Small intestine (tissue), 7 donors: ENCODE measurements at regions not wholly inside any gene's neighbourhood (a gene's known extent, or its start where the extent isn't known, plus 50 kb on each side); places are given as distances from the start of the nearest gene placed in this dataset.
A peak's percentile ranks its signal among the peaks of the same experiment; 100 is the strongest.

ENCODE experiments used
- DNase-seq, 2 donors: peaks; one replicate each; pipeline versions ENCODE4 v3.0.0 to v3.0.0-alpha.2; 2013
- FAIRE-seq: peaks from 2 replicates; lab custom pipeline; 2012; peaks lifted over from hg19 to GRCh38; lab: Jason Lieb, UNC
- H3K27ac ChIP-seq, 3 donors: one replicate each; pipeline ENCODE4 v1.5.1; 2013; ENCODE audit warnings: low read length in 2 of 3, mild to moderate bottlenecking in 2 of 3, control low read depth in 1 of 3, inconsistent platforms in 1 of 3, low read depth in 1 of 3, moderate library complexity in 1 of 3
- H3K27me3 ChIP-seq, 3 donors: one replicate each; pipeline ENCODE4 v1.6.1; 2013; ENCODE audit warnings: low read length in 3 of 3, inconsistent platforms in 1 of 3; ENCODE audit not compliant: control insufficient read depth in 3 of 3, insufficient read depth in 3 of 3
- H3K36me3 ChIP-seq, 3 donors: one replicate each; pipeline ENCODE4 v1.6.1; 2013; ENCODE audit warnings: low read length in 3 of 3, inconsistent platforms in 1 of 3, low read depth in 1 of 3, mild to moderate bottlenecking in 1 of 3, moderate library complexity in 1 of 3; ENCODE audit not compliant: control insufficient read depth in 3 of 3, insufficient read depth in 2 of 3
- H3K4me1 ChIP-seq, 3 donors: one replicate each; pipeline ENCODE4 v1.6.1; 2013; ENCODE audit warnings: low read length in 2 of 3, inconsistent platforms in 1 of 3, low read depth in 1 of 3, mild to moderate bottlenecking in 1 of 3, moderate library complexity in 1 of 3; ENCODE audit not compliant: control insufficient read depth in 3 of 3, insufficient read depth in 2 of 3
- H3K4me3 ChIP-seq, 3 donors: one replicate each; pipeline ENCODE4 v1.5.1; 2013; ENCODE audit warnings: low read length in 3 of 3, control low read depth in 1 of 3, inconsistent platforms in 1 of 3, low read depth in 1 of 3, mild to moderate bottlenecking in 1 of 3, moderate library complexity in 1 of 3
- H3K9me3 ChIP-seq, 2 donors: one replicate each; pipeline ENCODE4 v1.6.1; 2013; ENCODE audit warnings: low read depth in 1 of 2, low read length in 1 of 2; ENCODE audit not compliant: control insufficient read depth in 2 of 2, insufficient read depth in 1 of 2
- WGBS, 3 donors: extraction: QIAGEN DNeasy Blood & Tissue Kit; methylation state at CpG; one replicate each; pipeline ENCODE4 v1.1.7; 2013; 5-methylcytosine and 5-hydroxymethylcytosine counted together
- donor health status: healthy with polysubstance abuse.
- donor health status: control.
- donor health status: control.
- donor health status: Bipolar disorder and iron deficiency.
- donor health status: healthy.

DNA sequence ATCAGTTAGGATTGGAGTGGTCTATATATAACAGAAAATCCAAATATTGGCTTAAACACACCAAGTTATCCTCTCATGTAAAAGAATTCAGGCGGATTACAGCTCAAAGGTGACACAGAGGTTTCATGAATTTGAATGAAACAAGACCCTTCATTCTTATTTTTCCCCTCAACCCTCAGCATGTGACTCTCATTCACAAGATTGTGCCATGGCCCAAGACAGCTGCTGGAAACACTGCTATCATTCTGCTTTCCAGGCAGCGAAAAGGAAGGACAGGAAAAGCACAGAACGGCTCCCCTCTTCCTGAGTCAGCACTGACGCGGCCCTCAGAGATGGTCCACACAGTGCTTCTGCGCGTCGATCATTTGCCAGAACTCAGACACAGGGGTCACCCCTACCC lies 891.0 kb upstream of the FRG1 start:
- 78 to 91% (median 80%) methylated on average over 8 of the region's 8 CpGs for WGBS, 3 donors

DNA sequence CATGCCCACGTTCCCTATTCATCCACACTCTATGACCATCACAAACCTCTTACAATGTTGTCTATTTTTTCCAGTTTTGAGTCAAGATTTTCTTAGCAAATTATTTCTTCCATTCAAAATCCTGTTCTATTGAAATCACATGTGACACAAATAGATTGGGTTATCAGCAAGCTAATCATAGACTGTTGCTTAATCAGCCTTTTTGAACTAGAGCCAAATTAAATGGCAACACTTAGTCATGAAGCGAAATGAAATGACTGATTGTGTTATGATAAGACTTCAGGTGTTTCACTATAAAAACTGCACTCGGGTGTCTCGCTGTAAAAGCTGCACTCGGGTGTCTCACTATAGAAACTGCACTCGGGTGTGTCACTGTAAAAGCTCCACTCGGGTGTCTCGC lies 890.0 kb upstream of the FRG1 start:
- no peak for FAIRE-seq
- Histone ChIP-seq H3K9me3 (no peaks in the 10 kb centered on the region), H3K4me3 (peak overlapping the region in 1 of 3 donors; percentile 35), H3K4me1 (no peaks in the 10 kb centered on the region), H3K36me3 (no peaks in the 10 kb centered on the region), H3K27me3 (no peaks in the 10 kb centered on the region), H3K27ac (no peak overlapping the region)
- WGBS, 3 donors, result 19 to 58% (median 44%) methylated on average over 7 to 8 of the region's 8 CpGs
- DNase-seq, result peak in 1 of 2 donors; percentile 67

More for the DNA sequence above, 891.0 kb upstream of the FRG1 start:
- H3K27me3 ChIP-seq, result no peaks in the 10 kb centered on the region
- FAIRE-seq (no peak), DNase-seq (no peak)
- H3K36me3 ChIP-seq, result no peaks in the 10 kb centered on the region
- H3K27ac ChIP-seq, result no peak overlapping the region
- H3K9me3 ChIP-seq, result no peaks in the 10 kb centered on the region
- no peak overlapping the region for H3K4me3 ChIP-seq
- no peaks in the 10 kb centered on the region for H3K4me1 ChIP-seq

GRCh38 chr4:189053621-189054020 lies 887.1 kb upstream of the FRG1 start:
- no peak for FAIRE-seq
- no peak for DNase-seq
- Histone ChIP-seq H3K4me3 (no peak overlapping the region), H3K9me3 (no peaks in the 10 kb centered on the region), H3K4me1 (no peaks in the 10 kb centered on the region), H3K36me3 (no peaks in the 10 kb centered on the region), H3K27ac (no peak overlapping the region), H3K27me3 (no peaks in the 10 kb centered on the region)
- WGBS, 3 donors, result 65 to 79% (median 69%) methylated on average over 7 of the region's 7 CpGs

DNA sequence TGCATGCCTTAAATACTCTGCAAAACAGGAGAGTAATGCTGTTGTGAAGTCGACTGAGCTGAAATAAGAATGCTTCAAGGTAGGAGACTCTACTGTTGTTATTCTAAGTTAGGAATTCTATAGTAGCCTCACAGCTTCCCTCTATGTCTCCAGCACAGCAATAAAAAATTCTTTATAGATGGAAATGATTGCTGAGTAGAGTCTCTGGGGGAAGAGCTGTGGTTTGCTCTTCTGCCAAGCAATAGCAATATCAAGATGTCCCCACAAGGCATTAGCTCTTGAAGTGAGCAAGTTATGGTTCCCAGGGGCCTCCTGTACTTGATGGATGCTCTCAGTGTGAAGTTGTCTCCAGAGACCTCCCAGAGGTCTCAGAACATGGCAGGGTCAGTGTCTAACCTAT lies 880.6 kb upstream of the FRG1 start:
- DNase-seq (no peak), FAIRE-seq (no peak)
- Histone ChIP-seq H3K4me1 (no peaks in the 10 kb centered on the region), H3K27ac (no peak overlapping the region), H3K36me3 (no peaks in the 10 kb centered on the region), H3K27me3 (no peaks in the 10 kb centered on the region), H3K9me3 (peaks cover 0 to 9% of the 10 kb centered on the region in 2 donors), H3K4me3 (no peak overlapping the region)
- 28 to 68% (median 47%) methylated on average over 1 of the region's 1 CpG for WGBS, 3 donors

- no peak overlapping the region for H3K27ac ChIP-seq
- 59 to 84% (median 74%) methylated on average over 2 of the region's 2 CpGs for WGBS, 3 donors
- no peak for FAIRE-seq
- no peak overlapping the region for H3K4me3 ChIP-seq
- no peak for DNase-seq
- H3K36me3 ChIP-seq, result no peaks in the 10 kb centered on the region
- no peaks in the 10 kb centered on the region for H3K27me3 ChIP-seq
- peaks cover 0 to 9% of the 10 kb centered on the region in 2 donors for H3K9me3 ChIP-seq
- no peaks in the 10 kb centered on the region for H3K4me1 ChIP-seq
Observed at GRCh38 chr4:189062047-189062820, 878.4 kb upstream of the FRG1 start.

DNA sequence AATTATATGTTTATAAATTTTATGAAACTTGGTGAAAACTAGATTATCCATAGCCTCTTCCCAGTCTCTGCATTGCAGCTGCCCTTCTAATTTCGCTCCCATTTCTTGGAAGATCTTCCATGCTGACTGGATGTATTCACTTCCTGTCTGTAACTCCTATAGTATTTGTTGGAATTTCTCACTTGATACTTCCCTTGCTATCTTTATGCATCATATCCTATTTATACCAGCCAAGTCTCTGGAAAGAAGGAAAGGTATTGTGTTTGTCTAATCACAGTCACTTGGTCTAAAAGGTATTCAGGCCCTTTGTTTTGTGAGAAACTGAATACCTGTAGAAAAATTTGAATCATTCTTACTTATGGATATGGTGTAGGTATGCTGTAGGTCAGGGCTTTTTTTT lies 870.9 kb upstream of the FRG1 start:
- Histone ChIP-seq H3K27ac (no peak overlapping the region), H3K4me1 (no peaks in the 10 kb centered on the region), H3K9me3 (no peaks in the 10 kb centered on the region), H3K36me3 (no peaks in the 10 kb centered on the region), H3K4me3 (no peak overlapping the region), H3K27me3 (no peaks in the 10 kb centered on the region)
- WGBS, 3 donors, result 36 to 59% (median 46%) methylated on average over 1 of the region's 1 CpG
- DNase-seq (no peak), FAIRE-seq (no peak)

DNA sequence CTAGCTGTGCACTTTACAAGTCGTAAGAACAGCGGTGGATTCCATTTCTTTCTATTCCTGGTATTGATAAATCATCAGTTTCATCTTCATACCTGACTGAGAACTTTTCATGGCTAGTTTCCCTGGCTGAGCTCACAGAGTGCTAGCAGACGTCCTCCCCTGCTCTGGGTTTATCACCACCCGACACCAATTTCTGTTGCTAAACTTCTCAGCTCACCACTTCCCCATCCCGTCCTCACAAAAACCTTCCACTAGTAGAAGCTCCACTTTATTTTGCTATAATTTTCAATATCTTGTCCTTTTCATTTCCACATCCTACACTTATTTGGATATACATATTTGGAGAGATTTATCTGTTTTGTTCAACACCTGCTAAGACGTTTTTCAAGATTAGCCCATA lies 869.4 kb upstream of the FRG1 start:
- DNase-seq (no peak), FAIRE-seq (no peak)
- no peak overlapping the region for H3K27ac ChIP-seq
- no peak overlapping the region for H3K4me3 ChIP-seq
- no peaks in the 10 kb centered on the region for H3K4me1 ChIP-seq
- H3K27me3 ChIP-seq, result no peaks in the 10 kb centered on the region
- H3K36me3 ChIP-seq, result no peaks in the 10 kb centered on the region
- H3K9me3 ChIP-seq, result no peaks in the 10 kb centered on the region
- WGBS, 3 donors, result 70 to 81% (median 80%) methylated on average over 6 of the region's 6 CpGs

DNA sequence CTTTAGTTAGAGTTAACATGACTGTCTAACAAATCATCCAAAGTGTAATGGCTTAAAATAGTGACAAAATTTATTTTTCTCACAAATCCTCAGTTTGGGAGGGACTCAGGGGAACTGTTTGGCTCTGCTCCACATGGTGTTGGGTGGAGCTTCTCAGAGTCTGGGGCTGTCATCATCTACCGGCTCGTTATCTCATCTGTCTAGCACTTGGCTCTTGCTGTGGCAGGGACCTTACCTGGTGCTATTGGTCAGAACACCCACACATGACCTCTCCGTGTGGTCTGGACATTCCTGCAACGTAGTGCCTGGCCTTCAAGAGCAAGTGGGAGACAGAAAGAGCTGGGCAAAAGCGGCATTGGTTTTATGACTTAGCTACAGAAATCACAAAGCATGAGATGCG lies 866.9 kb upstream of the FRG1 start:
- FAIRE-seq, result no peak

GRCh38 chr4:189081826-189082225 lies 858.8 kb upstream of the FRG1 start:
- DNase-seq (no peak), FAIRE-seq (no peak)
- H3K27me3 ChIP-seq, result no peaks in the 10 kb centered on the region
- H3K27ac ChIP-seq, result no peak overlapping the region
- H3K9me3 ChIP-seq, result no peaks in the 10 kb centered on the region
- no peak overlapping the region for H3K4me3 ChIP-seq
- H3K36me3 ChIP-seq, result no peaks in the 10 kb centered on the region
- H3K4me1 ChIP-seq, result no peaks in the 10 kb centered on the region

More for the DNA sequence above, 866.9 kb upstream of the FRG1 start:
- no peaks in the 10 kb centered on the region for H3K9me3 ChIP-seq
- DNase-seq, result no peak
- no peak overlapping the region for H3K27ac ChIP-seq
- H3K36me3 ChIP-seq, result no peaks in the 10 kb centered on the region
- 65 to 74% (median 67%) methylated on average over 6 of the region's 6 CpGs for WGBS, 3 donors
- no peak overlapping the region for H3K4me3 ChIP-seq
- no peaks in the 10 kb centered on the region for H3K4me1 ChIP-seq
- no peaks in the 10 kb centered on the region for H3K27me3 ChIP-seq
